GM06990 (cell line): ENCODE measurements at regions not wholly inside any gene's neighbourhood (a gene's known extent, or its start where the extent isn't known, plus 50 kb on each side); places are given as distances from the start of the nearest gene placed in this dataset.

Source experiments
- DNase-seq: peaks from one replicate; pipeline ENCODE4 v3.0.0-alpha.2; 2011; ENCODE audit not compliant: insufficient read length; ENCODE audit errors: extremely low read depth
- H3K27me3 ChIP-seq: replicated peaks from 2 replicates; pipeline ENCODE4 v1.6.0; 2011; ENCODE audit warnings: low read length; ENCODE audit not compliant: control insufficient read depth, insufficient read depth
- H3K36me3 ChIP-seq: 2 replicates; pipeline ENCODE4 v1.5.1; 2011; ENCODE audit warnings: low read length; ENCODE audit not compliant: control insufficient read depth, insufficient read depth
- H3K4me3 ChIP-seq: replicated peaks from 2 replicates; pipeline ENCODE4 v1.5.1; 2011; ENCODE audit warnings: low read depth, mild to moderate bottlenecking, control low read depth, low read length
- CTCF ChIP-seq: IDR thresholded peaks from 2 replicates; pipeline ENCODE4 v1.5.1; 2011; ENCODE audit warnings: low read length, control low read depth, mild to moderate bottlenecking, inconsistent platforms; ENCODE audit not compliant: insufficient read depth, poor library complexity, severe bottlenecking

DNA sequence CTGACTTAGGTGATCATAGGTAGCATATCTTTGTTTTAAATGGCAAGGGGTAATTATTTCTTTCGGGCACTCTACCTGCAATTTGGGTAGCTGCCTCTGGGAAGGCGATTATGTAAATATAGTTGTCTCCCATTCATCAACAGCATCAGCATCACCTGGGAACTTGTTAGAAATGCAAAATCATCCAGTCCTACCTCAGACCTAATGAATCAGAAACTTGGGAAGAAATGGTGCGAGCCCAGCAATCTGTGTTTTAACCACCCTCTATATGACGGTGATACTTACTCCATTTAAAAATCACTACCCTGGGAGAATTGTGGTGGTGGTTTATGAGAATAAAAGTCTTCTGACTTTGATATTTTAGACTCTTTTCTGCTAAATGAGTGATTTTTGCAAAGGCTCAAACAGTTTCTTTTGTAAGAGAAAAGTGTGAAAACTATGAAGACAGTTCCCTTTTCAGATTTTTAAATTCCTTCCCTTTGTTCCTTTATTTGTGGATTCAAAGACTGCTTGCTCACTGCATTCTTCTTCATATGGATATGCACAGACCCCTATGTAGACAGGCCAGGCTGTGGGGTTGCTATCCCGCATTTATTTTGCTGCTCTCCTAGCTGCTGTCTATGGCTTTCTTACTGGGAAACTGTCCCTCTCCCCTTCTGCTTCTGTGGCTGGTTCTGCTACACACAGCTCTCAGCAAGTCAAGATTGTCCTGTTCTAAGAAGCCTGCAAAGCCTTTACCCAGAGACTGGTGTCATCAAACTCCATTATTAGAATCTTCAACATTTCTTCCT is 365.3 kb downstream of the RNF144B start:
- Histone ChIP-seq H3K27me3 (no peaks in the 10 kb centered on the region), H3K36me3 (no peaks in the 10 kb centered on the region), H3K4me3 (no peak overlapping the region)
- TF ChIP-seq CTCF: no peak
- no peak for DNase-seq

- Histone ChIP-seq H3K4me3 (no peak overlapping the region), H3K36me3 (no peaks in the 10 kb centered on the region), H3K27me3 (no peaks in the 10 kb centered on the region)
- TF ChIP-seq CTCF: no peak
- DNase-seq: no peak
Observed at GRCh38 chr6:18753076-18753475, 365.9 kb downstream of the RNF144B start.

- no peak for DNase-seq
Observed at GRCh38 chr6:18763086-18763485, 375.9 kb downstream of the RNF144B start.

GRCh38 chr6:18784794-18785193 is 397.6 kb downstream of the RNF144B start:
- no peak for TF ChIP-seq CTCF
- no peak overlapping the region for H3K4me3 ChIP-seq
- no peak for DNase-seq
- H3K27me3 ChIP-seq: no peaks in the 10 kb centered on the region
- no peaks in the 10 kb centered on the region for H3K36me3 ChIP-seq

More at GRCh38 chr6:18763086-18763485, 375.9 kb downstream of the RNF144B start:
- Histone ChIP-seq H3K27me3 (no peaks in the 10 kb centered on the region), H3K36me3 (no peaks in the 10 kb centered on the region), H3K4me3 (no peak overlapping the region)
- no peak for TF ChIP-seq CTCF

DNA sequence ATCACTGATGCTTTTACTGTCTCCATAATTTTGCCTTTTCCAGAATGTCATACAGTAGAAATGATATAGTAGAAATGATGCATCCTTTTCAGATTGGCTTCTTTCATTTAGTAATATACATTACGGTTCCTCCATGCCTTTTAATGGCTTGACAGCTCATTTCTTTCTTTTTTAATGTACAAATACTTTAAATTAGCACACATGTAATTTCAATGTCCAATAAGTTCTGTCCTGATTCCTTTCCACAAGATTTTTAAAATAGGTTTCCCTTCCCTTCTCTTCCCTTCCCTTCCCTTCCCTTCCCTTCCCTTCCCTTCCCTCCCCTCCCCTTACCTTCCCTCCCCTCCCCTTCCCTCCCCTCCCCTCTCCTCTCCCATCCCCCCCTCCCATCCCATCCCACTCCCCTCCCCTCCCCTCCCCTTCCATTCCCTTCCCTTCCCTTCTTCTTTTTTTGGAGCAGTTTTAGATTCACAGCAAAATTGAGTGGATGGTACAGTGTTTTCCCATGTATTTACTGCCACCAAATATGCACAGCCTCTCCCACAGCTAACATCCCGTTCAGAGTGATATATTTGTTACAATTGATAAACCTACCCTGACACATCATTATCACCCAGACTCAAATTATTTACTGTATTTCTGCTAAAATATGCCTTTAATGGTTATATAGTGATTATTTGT is 398.8 kb downstream of the RNF144B start:
- H3K27me3 ChIP-seq: no peaks in the 10 kb centered on the region
- H3K36me3 ChIP-seq: no peaks in the 10 kb centered on the region
- no peak overlapping the region for H3K4me3 ChIP-seq
- no peak for TF ChIP-seq CTCF
- no peak for DNase-seq

DNA sequence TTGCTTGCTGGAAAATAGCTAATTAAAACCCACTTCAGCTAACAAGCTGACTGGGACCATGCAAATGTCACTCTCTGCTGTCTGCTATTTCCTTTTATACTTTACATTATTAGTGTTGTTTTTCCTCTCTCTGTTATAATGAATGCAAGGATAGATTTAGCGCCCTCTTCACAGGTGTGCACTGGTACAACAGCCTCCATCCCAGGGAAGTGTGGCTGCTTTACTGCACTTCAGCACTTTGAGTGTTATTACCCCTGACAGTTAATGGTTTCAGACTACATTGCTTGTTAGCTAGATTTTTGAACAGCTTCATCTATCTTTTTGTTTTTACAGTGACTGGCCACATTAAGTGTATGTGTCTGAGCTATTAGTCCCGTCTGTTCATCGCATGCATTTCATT is 405.7 kb downstream of the RNF144B start:
- H3K27me3 ChIP-seq: no peaks in the 10 kb centered on the region
- H3K36me3 ChIP-seq: no peaks in the 10 kb centered on the region
- H3K4me3 ChIP-seq: no peak overlapping the region
- no peak for TF ChIP-seq CTCF
- DNase-seq: no peak
